ENCODE measurements at regions not wholly inside any gene's neighbourhood (a gene's known extent, or its start where the extent isn't known, plus 50 kb on each side); places are given as distances from the start of the nearest gene placed in this dataset.

GRCh38 chr3:65186268-65186667 lies 498.5 kb upstream of the ADAMTS9 start:
- POLR2A ChIA-PET: no interaction called here
- CTCF ChIA-PET: no interaction called here
- DNase-seq (ENCODE audit: extremely low spot score): no peak
- TF ChIP-seq FOXM1 (IDR thresholded peaks at IDR 0.05; ENCODE audit: borderline replicate concordance) (no peak), BHLHE40 (IDR thresholded peaks at IDR 0.05; ENCODE audit: borderline replicate concordance) (no peak), FOXK2 (IDR thresholded peaks at IDR 0.05) (no peak), TARDBP (IDR thresholded peaks at IDR 0.05) (no peak), CTBP1 (IDR thresholded peaks at IDR 0.05; ENCODE audit: borderline replicate concordance) (no peak), HDGF (IDR thresholded peaks at IDR 0.05; ENCODE audit: borderline replicate concordance) (no peak), ELF4 (IDR thresholded peaks at IDR 0.05) (no peak), SP1 (IDR thresholded peaks at IDR 0.05) (no peak), FOXA1 (IDR thresholded peaks at IDR 0.05) (no peak), LEF1 (IDR thresholded peaks at IDR 0.05; ENCODE audit: borderline replicate concordance) (no peak), PKNOX1 (IDR thresholded peaks at IDR 0.05) (no peak), ARNT (IDR thresholded peaks at IDR 0.05) (no peak), ZNF384 (IDR thresholded peaks at IDR 0.05) (no peak), SUZ12 (IDR thresholded peaks at IDR 0.05) (no peak), L3MBTL2 (conservative IDR thresholded peaks at IDR 0.05) (no peak), NFRKB (IDR thresholded peaks at IDR 0.05) (no peak)

- ChIA-PET CTCF (no interaction called here), POLR2A (no interaction called here)
- no peak for DNase-seq (ENCODE audit: extremely low spot score)
- TF ChIP-seq SUZ12 (IDR thresholded peaks at IDR 0.05): no peak
- no peak for TF ChIP-seq ELF4 (IDR thresholded peaks at IDR 0.05)
- no peak for TF ChIP-seq FOXM1 (IDR thresholded peaks at IDR 0.05; ENCODE audit: borderline replicate concordance)
- no peak for TF ChIP-seq SP1 (IDR thresholded peaks at IDR 0.05)
- TF ChIP-seq HDGF (IDR thresholded peaks at IDR 0.05; ENCODE audit: borderline replicate concordance): no peak
- no peak for TF ChIP-seq ZNF384 (IDR thresholded peaks at IDR 0.05)
- no peak for TF ChIP-seq PKNOX1 (IDR thresholded peaks at IDR 0.05)
- TF ChIP-seq L3MBTL2 (conservative IDR thresholded peaks at IDR 0.05): no peak
- TF ChIP-seq NFRKB (IDR thresholded peaks at IDR 0.05): no peak
- TF ChIP-seq FOXK2 (IDR thresholded peaks at IDR 0.05): no peak
Measured at GRCh38 chr3:65182682-65183081, 494.9 kb upstream of the ADAMTS9 start.

- TF ChIP-seq ARNT (IDR thresholded peaks at IDR 0.05) (no peak), CTBP1 (IDR thresholded peaks at IDR 0.05; ENCODE audit: borderline replicate concordance) (no peak), SUZ12 (IDR thresholded peaks at IDR 0.05) (no peak), ELF4 (IDR thresholded peaks at IDR 0.05) (no peak), TARDBP (IDR thresholded peaks at IDR 0.05) (no peak), SP1 (IDR thresholded peaks at IDR 0.05) (no peak), LEF1 (IDR thresholded peaks at IDR 0.05; ENCODE audit: borderline replicate concordance) (no peak), NFRKB (IDR thresholded peaks at IDR 0.05) (no peak), HDGF (IDR thresholded peaks at IDR 0.05; ENCODE audit: borderline replicate concordance) (no peak), PKNOX1 (IDR thresholded peaks at IDR 0.05) (no peak)
- ChIA-PET CTCF (no interaction called here), POLR2A (no interaction called here)
- DNase-seq (ENCODE audit: extremely low spot score): no peak
Measured at GRCh38 chr3:65182085-65182484, 494.3 kb upstream of the ADAMTS9 start.

- TF ChIP-seq NFRKB (IDR thresholded peaks at IDR 0.05): no peak
- no peak for TF ChIP-seq FOXM1 (IDR thresholded peaks at IDR 0.05; ENCODE audit: borderline replicate concordance)
- no peak for TF ChIP-seq FOXA1 (IDR thresholded peaks at IDR 0.05)
- no peak for TF ChIP-seq CTBP1 (IDR thresholded peaks at IDR 0.05; ENCODE audit: borderline replicate concordance)
- no peak for TF ChIP-seq ZNF384 (IDR thresholded peaks at IDR 0.05)
- TF ChIP-seq LEF1 (IDR thresholded peaks at IDR 0.05; ENCODE audit: borderline replicate concordance): no peak
- no peak for TF ChIP-seq HDGF (IDR thresholded peaks at IDR 0.05; ENCODE audit: borderline replicate concordance)
- no peak for TF ChIP-seq BHLHE40 (IDR thresholded peaks at IDR 0.05; ENCODE audit: borderline replicate concordance)
- TF ChIP-seq ELF4 (IDR thresholded peaks at IDR 0.05): no peak
- no peak for TF ChIP-seq L3MBTL2 (conservative IDR thresholded peaks at IDR 0.05)
- no peak for TF ChIP-seq TARDBP (IDR thresholded peaks at IDR 0.05)
- no peak for TF ChIP-seq PKNOX1 (IDR thresholded peaks at IDR 0.05)
- no peak for TF ChIP-seq SP1 (IDR thresholded peaks at IDR 0.05)
- TF ChIP-seq ARNT (IDR thresholded peaks at IDR 0.05): no peak
- no peak for TF ChIP-seq SUZ12 (IDR thresholded peaks at IDR 0.05)
- no peak for TF ChIP-seq FOXK2 (IDR thresholded peaks at IDR 0.05)
- ChIA-PET CTCF (no interaction called here), POLR2A (no interaction called here)
- DNase-seq (ENCODE audit: extremely low spot score): no peak
Measured at GRCh38 chr3:65181391-65181871, 493.6 kb upstream of the ADAMTS9 start.

- CTCF ChIA-PET: interaction anchor here (2.1 kb wide), 1 partner anchor 9 kb away, joined by 11 read pairs; no protein-coding TSS in a partner anchor
- TF ChIP-seq SUZ12 (IDR thresholded peaks at IDR 0.05): no peak
- no peak for TF ChIP-seq BHLHE40 (IDR thresholded peaks at IDR 0.05; ENCODE audit: borderline replicate concordance)
- no peak for TF ChIP-seq TARDBP (IDR thresholded peaks at IDR 0.05)
- TF ChIP-seq FOXA1 (IDR thresholded peaks at IDR 0.05): no peak
- TF ChIP-seq HDGF (IDR thresholded peaks at IDR 0.05; ENCODE audit: borderline replicate concordance): no peak
- TF ChIP-seq NFRKB (IDR thresholded peaks at IDR 0.05): no peak
- POLR2A ChIA-PET: no interaction called here
- no peak for DNase-seq (ENCODE audit: extremely low spot score)
Measured at GRCh38 chr3:65178703-65179102, 490.9 kb upstream of the ADAMTS9 start.

- CTCF ChIA-PET: no interaction called here
- POLR2A ChIA-PET: no interaction called here
- no peak for DNase-seq (ENCODE audit: extremely low spot score)
- no peak for TF ChIP-seq SUZ12 (IDR thresholded peaks at IDR 0.05)
- TF ChIP-seq FOXK2 (IDR thresholded peaks at IDR 0.05): no peak
- no peak for TF ChIP-seq LEF1 (IDR thresholded peaks at IDR 0.05; ENCODE audit: borderline replicate concordance)
- TF ChIP-seq ARNT (IDR thresholded peaks at IDR 0.05): no peak
- no peak for TF ChIP-seq NFRKB (IDR thresholded peaks at IDR 0.05)
- no peak for TF ChIP-seq SP1 (IDR thresholded peaks at IDR 0.05)
- TF ChIP-seq PKNOX1 (IDR thresholded peaks at IDR 0.05): no peak
- TF ChIP-seq CTBP1 (IDR thresholded peaks at IDR 0.05; ENCODE audit: borderline replicate concordance): no peak
- TF ChIP-seq TARDBP (IDR thresholded peaks at IDR 0.05): no peak
- no peak for TF ChIP-seq BHLHE40 (IDR thresholded peaks at IDR 0.05; ENCODE audit: borderline replicate concordance)
- TF ChIP-seq ELF4 (IDR thresholded peaks at IDR 0.05): no peak
- TF ChIP-seq L3MBTL2 (conservative IDR thresholded peaks at IDR 0.05): no peak
- TF ChIP-seq ZNF384 (IDR thresholded peaks at IDR 0.05): no peak
- TF ChIP-seq FOXM1 (IDR thresholded peaks at IDR 0.05; ENCODE audit: borderline replicate concordance): no peak
- no peak for TF ChIP-seq HDGF (IDR thresholded peaks at IDR 0.05; ENCODE audit: borderline replicate concordance)
- no peak for TF ChIP-seq FOXA1 (IDR thresholded peaks at IDR 0.05)
Measured at GRCh38 chr3:65177960-65178376, 490.2 kb upstream of the ADAMTS9 start.

Measured in HEK293T (cell line).